Right atrium auricular region (tissue), 2 donors: ENCODE measurements at regions not wholly inside any gene's neighbourhood (a gene's known extent, or its start where the extent isn't known, plus 50 kb on each side); places are given as distances from the start of the nearest gene placed in this dataset.

Experiments used
- DNase-seq: peaks from one replicate; pipeline ENCODE4 v3.0.0-alpha.2; 2019; ENCODE audit warnings: low spot score
- H3K27ac ChIP-seq, 2 donors: fragments of 200-600 bp; sonication (generic); 1 replicate in 1 of 2; 2 replicates in 1 of 2; pipeline ENCODE4 v1.5.1; 2016 to 2019
- H3K27me3 ChIP-seq, 2 donors: fragments of 200-600 bp; sonication (generic); one replicate each; pipeline versions ENCODE4 v1.5.1 to v1.6.0; 2017 to 2019
- H3K36me3 ChIP-seq: fragments of 200-600 bp; sonication (generic); one replicate; pipeline ENCODE4 v1.5.1; 2016
- H3K4me1 ChIP-seq, 2 donors: fragments of 200-600 bp; sonication (generic); one replicate each; pipeline versions ENCODE4 v1.5.1 to v1.6.0; 2017 to 2019
- H3K4me3 ChIP-seq, 2 donors: fragments of 200-600 bp; sonication (generic); 1 replicate in 1 of 2; 2 replicates in 1 of 2; pipeline ENCODE4 v1.5.1; 2017 to 2019; ENCODE audit warnings: mild to moderate bottlenecking in 1 of 2, moderate library complexity in 1 of 2
- H3K9me3 ChIP-seq, 2 donors: fragments of 200-600 bp; sonication (generic); one replicate each; pipeline ENCODE4 v1.5.1; 2019
- TF ChIP-seq, protein P1 (sequence below), 2 donors: fragments of 200-600 bp; sonication (generic); IDR thresholded peaks; one replicate each; pipeline ENCODE4 v1.5.1; 2019; ENCODE audit warnings: antibody characterized with exemption in 2 of 2

DNA sequence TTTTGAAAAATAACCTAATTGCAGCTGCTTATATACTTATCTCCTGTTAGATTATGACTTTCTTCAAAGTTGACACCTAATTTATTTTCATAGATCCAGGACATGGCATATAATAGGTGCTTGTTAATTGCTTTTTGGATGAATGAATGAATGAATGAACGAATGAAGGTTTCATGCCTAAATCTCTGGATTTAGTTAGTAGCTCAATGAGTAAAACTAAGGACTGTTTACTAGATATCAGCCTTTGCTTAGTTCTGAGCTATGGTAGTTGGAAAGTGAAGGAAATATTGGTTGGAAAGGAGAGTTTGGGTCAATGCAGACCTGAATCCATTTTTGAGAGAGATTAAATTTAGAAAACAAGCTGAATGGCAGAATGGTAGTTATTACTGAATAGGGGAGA, 160.4 kb upstream of the SGO1 start:
- Histone ChIP-seq H3K9me3 (no peaks in the 10 kb centered on the region), H3K4me3 (no peak overlapping the region), H3K36me3 (no peaks in the 10 kb centered on the region), H3K27me3 (no peaks in the 10 kb centered on the region), H3K27ac (no peak overlapping the region), H3K4me1 (no peaks in the 10 kb centered on the region)
- DNase-seq, result no peak
- TF ChIP-seq, protein P1, sequence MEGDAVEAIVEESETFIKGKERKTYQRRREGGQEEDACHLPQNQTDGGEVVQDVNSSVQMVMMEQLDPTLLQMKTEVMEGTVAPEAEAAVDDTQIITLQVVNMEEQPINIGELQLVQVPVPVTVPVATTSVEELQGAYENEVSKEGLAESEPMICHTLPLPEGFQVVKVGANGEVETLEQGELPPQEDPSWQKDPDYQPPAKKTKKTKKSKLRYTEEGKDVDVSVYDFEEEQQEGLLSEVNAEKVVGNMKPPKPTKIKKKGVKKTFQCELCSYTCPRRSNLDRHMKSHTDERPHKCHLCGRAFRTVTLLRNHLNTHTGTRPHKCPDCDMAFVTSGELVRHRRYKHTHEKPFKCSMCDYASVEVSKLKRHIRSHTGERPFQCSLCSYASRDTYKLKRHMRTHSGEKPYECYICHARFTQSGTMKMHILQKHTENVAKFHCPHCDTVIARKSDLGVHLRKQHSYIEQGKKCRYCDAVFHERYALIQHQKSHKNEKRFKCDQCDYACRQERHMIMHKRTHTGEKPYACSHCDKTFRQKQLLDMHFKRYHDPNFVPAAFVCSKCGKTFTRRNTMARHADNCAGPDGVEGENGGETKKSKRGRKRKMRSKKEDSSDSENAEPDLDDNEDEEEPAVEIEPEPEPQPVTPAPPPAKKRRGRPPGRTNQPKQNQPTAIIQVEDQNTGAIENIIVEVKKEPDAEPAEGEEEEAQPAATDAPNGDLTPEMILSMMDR (IDR thresholded peaks at IDR 0.05), result no peak

DNA sequence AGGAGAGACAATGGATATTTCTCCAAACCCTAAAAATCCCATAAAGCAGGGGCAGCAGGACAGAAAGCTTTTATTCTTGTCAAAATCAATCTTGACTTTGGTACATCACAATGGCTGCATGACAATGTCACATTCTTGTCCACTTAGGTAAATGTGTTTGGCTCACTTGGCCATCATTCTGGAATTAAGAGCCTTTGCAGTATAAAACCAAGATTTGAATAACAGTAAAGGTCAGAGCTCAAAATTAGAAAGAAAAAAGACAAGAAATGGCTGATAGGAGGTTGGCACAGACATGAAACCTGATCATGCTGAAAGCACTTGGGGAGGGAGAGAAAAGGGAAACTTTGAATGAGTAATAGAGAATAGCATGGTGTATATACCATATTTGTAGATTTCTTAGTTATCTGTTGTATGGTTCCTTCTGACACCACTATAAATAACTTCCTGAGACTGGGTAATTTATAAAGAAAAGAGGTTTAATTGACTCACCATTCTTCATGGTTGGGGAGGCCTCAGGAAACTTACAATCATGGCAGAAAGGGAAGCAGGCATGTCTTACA, 158.5 kb upstream of the SGO1 start:
- Histone ChIP-seq H3K27me3 (no peaks in the 10 kb centered on the region), H3K27ac (no peak overlapping the region), H3K4me3 (no peak overlapping the region), H3K9me3 (no peaks in the 10 kb centered on the region), H3K4me1 (no peaks in the 10 kb centered on the region), H3K36me3 (no peaks in the 10 kb centered on the region)
- TF ChIP-seq, protein P1 (IDR thresholded peaks at IDR 0.05), result no peak
- DNase-seq, result no peak

DNA sequence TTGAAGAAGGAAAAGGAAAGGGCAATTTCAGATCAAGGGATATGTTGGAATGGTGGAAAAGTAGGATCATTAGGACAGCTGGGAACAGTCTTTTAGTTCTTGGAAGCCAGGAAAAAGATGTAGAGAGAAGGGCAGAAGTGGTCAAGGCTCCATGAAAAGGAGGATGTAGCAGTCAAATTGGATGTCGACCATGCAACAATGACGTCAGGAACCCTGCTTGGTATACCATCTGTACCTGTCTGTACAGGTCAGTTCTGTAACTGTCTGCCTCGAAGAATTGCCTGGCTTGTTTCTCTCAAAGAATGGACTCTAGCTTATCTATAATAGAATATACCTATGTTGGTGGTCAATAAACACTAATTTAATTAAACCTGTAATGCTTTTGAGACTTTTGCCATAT, 157.8 kb upstream of the SGO1 start:
- no peak for DNase-seq
- H3K4me1 ChIP-seq, result no peaks in the 10 kb centered on the region
- no peaks in the 10 kb centered on the region for H3K27me3 ChIP-seq
- H3K9me3 ChIP-seq, result no peaks in the 10 kb centered on the region
- TF ChIP-seq, protein P1 (IDR thresholded peaks at IDR 0.05), result no peak
- H3K36me3 ChIP-seq, result no peaks in the 10 kb centered on the region
- H3K27ac ChIP-seq, result no peak overlapping the region
- no peak overlapping the region for H3K4me3 ChIP-seq

DNA sequence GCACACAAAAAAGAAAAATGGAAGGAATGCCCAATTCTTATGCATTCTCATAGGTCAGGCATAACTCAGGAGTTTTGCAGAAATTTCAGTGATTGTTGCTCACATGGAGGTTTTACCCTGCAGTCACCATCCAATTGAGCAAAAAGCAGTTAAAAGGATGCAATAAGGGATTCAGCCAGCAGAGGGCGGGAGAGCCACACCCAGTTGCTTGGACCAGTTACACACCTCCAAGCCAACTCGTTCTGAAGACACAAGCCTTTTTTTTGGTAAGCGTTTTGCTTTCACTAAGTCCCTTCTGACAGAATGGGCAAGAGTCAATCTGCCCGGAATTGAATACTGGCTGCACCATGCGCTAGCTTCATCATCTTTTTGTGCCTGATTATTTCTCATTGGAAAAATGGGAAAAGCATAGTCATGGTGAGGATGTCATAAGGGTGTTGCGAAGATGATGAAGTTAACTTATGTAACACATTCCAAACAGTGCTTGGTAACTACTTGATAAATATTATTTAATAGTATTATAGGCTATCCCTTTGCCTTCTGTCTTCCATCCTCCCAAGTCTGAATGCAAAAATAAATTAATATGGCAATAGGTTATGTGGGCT, 154.4 kb upstream of the SGO1 start:
- Histone ChIP-seq H3K4me3 (no peak overlapping the region), H3K9me3 (no peaks in the 10 kb centered on the region), H3K27me3 (no peaks in the 10 kb centered on the region), H3K36me3 (no peaks in the 10 kb centered on the region), H3K4me1 (no peaks in the 10 kb centered on the region), H3K27ac (no peak overlapping the region)
- TF ChIP-seq, protein P1 (IDR thresholded peaks at IDR 0.05), result peak; percentile 77 to 97
- peak; percentile 81 for DNase-seq

DNA sequence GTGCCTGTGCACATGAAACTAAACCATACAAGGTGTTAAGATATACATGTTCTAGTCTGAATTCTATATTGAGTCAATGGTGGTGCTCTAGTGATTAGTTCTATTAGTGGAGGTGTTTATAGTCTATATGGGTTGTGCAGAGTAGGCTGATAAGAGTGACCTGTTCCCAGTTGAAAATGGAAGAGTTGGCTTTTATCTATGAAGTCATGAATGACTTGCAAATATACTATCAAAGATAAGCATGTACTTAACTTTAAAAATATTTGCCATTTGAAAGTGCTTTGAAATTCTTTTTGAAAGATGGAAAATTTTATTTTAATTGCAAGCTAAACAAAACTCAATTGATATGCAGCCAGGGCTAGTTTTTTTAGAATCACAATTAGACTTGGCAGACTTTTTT, 150.6 kb upstream of the SGO1 start:
- H3K27me3 ChIP-seq, result no peaks in the 10 kb centered on the region

More for the DNA sequence above, 150.6 kb upstream of the SGO1 start:
- no peak overlapping the region for H3K4me3 ChIP-seq
- H3K36me3 ChIP-seq, result no peaks in the 10 kb centered on the region
- TF ChIP-seq, protein P1 (IDR thresholded peaks at IDR 0.05), result no peak
- no peaks in the 10 kb centered on the region for H3K4me1 ChIP-seq
- H3K9me3 ChIP-seq, result no peaks in the 10 kb centered on the region
- H3K27ac ChIP-seq, result no peak overlapping the region
- DNase-seq, result no peak
